ENCODE measurements at regions not wholly inside any gene's neighbourhood (a gene's known extent, or its start where the extent isn't known, plus 50 kb on each side); places are given as distances from the start of the nearest gene placed in this dataset.

GRCh38 chr1:38344716-38345115 lies 298.1 kb upstream of the POU3F1 start:
- TF ChIP-seq CTCF (IDR thresholded peaks at IDR 0.05) (no peak), POLR2A (IDR thresholded peaks at IDR 0.05) (no peak)

Data from adrenal gland (tissue), 5 donors.